AG04449 (cell line): ENCODE measurements at regions not wholly inside any gene's neighbourhood (a gene's known extent, or its start where the extent isn't known, plus 50 kb on each side); places are given as distances from the start of the nearest gene placed in this dataset.

Experiments used
- CTCF ChIA-PET: fragments of 350-600 bp; formaldehyde crosslinking; extraction: SDS; loops from one replicate; lab custom pipeline; 2021; ENCODE audit warnings: antibody characterized with exemption; lab: Yijun Ruan, JAX
- POLR2A ChIA-PET: fragments of 400-600, 350-600 bp; formaldehyde crosslinking; extraction: SDS; loops from one replicate; lab custom pipeline; 2020; ENCODE audit warnings: antibody characterized with exemption, inconsistent platforms; lab: Yijun Ruan, JAX
- DNase-seq: peaks from one replicate; pipeline ENCODE4 v3.0.0-alpha.2; 2010; ENCODE audit warnings: low read depth, low spot score
- H3K4me3 ChIP-seq: 2 replicates; pipeline ENCODE4 v1.5.1; 2011; ENCODE audit warnings: low read depth, mild to moderate bottlenecking, control low read depth, low read length
- TF ChIP-seq, protein P1 (sequence below): IDR thresholded peaks from one replicate; pipeline ENCODE4 v1.5.1; 2011; ENCODE audit warnings: mild to moderate bottlenecking, moderate library complexity, low read length, control low read depth, inconsistent platforms; ENCODE audit not compliant: insufficient read depth; ENCODE audit errors: missing control alignments

DNA sequence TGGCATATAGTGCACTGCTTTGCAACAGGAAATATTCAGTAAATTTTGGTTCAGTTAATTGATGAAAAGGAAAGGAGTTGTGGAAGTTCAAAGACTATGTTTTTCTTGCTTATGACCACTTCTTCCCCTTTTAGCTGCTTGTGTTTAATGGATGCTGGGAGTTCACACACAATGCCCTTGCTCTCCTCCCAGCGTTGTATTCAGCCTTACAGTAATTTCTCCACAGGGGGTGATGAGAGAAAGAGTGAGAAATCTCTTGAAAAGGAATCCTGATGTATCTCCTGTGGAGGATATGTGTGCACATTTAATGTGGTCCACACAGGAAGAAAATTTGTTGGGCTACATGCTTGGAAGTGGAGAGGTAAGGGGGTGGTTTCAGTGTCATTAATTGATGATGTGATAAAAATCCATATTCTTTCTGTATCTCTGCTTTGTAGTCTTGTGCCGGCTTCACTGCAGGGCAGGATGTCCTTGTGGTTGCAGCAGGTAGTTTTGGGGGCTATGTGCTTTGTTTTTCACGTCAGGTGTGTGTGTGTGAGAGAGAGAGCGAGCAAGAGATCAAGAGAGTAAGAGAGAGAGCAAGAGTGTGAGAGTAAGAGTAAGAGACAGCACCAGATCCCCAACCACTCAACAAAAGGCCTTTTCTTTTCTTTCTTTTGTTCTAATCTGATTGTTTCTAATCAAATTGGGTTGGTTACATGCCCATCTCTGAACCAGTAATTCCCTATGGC is 204.4 kb downstream of the RWDD3 start:
- CTCF ChIA-PET = no interaction called here
- H3K4me3 ChIP-seq = no peak overlapping the region

GRCh38 chr1:95440511-95440910 is 206.5 kb downstream of the RWDD3 start:
- no peak for DNase-seq
- ChIA-PET CTCF (no interaction called here), POLR2A (no interaction called here)
- H3K4me3 ChIP-seq = no peak overlapping the region
- TF ChIP-seq, protein P1, sequence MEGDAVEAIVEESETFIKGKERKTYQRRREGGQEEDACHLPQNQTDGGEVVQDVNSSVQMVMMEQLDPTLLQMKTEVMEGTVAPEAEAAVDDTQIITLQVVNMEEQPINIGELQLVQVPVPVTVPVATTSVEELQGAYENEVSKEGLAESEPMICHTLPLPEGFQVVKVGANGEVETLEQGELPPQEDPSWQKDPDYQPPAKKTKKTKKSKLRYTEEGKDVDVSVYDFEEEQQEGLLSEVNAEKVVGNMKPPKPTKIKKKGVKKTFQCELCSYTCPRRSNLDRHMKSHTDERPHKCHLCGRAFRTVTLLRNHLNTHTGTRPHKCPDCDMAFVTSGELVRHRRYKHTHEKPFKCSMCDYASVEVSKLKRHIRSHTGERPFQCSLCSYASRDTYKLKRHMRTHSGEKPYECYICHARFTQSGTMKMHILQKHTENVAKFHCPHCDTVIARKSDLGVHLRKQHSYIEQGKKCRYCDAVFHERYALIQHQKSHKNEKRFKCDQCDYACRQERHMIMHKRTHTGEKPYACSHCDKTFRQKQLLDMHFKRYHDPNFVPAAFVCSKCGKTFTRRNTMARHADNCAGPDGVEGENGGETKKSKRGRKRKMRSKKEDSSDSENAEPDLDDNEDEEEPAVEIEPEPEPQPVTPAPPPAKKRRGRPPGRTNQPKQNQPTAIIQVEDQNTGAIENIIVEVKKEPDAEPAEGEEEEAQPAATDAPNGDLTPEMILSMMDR = no peak

More for the DNA sequence above, 204.4 kb downstream of the RWDD3 start:
- TF ChIP-seq, protein P1 = no peak
- POLR2A ChIA-PET = no interaction called here
- no peak for DNase-seq

DNA sequence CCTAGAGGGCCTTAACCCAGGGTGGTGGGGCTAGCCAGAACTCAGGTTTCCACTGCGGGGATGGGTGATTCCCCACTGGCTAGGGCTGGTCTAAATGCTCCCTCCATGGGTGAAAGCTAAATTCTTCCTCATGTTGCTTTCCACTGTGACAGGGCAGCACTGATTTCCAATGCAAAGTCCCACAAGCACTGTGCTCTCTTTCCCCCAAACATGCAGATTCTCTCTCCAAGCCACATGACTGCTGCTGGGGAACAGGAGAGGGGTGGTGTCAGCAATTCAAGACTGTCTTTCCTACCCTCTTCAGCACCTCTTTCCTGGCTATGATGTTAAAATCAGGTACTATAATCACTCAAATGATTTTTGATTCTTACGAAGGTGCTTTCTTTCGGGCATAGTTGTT is 215.5 kb downstream of the RWDD3 start:
- no peak for DNase-seq
- POLR2A ChIA-PET = no interaction called here
- no peak overlapping the region for H3K4me3 ChIP-seq
- TF ChIP-seq, protein P1 = no peak
- CTCF ChIA-PET = no interaction called here

DNA sequence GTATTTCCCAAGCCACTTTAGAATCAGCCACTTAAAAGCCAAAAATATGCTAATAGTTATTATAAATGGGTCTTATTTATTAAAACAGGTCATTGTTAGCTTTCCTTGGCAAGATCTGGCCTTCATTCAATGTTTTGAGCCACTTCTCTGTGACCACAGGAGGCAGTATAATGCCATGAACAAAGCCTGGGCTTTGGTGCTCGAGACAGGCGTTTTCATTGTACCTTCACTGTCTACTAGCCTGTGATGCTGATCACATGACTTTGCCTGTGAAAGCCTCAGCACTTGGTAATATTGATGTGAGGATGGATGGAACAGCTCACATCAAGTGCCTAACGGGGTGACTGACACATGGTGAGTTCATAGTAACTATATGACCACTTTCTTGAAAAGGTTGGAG is 217.0 kb downstream of the RWDD3 start:
- ChIA-PET POLR2A (no interaction called here), CTCF (no interaction called here)
- DNase-seq = no peak
- no peak overlapping the region for H3K4me3 ChIP-seq
- TF ChIP-seq, protein P1 = no peak

- no peak overlapping the region for H3K4me3 ChIP-seq
- ChIA-PET POLR2A (no interaction called here), CTCF (no interaction called here)
- TF ChIP-seq, protein P1 = no peak
- DNase-seq = no peak
Observed at GRCh38 chr1:95451904-95452303, 217.9 kb downstream of the RWDD3 start.

DNA sequence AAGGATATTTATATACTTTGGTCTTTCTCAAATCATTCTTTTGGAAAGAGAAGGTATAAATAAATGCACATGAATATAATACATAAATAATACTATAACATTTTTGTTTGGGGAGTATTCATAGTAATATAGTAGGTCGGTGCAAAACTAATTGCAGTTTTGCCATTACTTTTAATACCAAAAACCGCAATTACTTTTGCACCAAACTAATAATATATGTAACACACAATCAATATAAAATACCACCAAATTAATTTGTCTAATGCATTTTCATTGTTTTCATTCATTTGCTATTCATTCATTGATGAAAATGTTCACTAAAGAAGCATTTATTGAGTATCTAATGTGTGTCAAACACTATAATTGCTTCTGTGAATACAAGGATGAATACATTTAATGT is 219.0 kb downstream of the RWDD3 start:
- ChIA-PET POLR2A (no interaction called here), CTCF (no interaction called here)
- DNase-seq = no peak
- no peak overlapping the region for H3K4me3 ChIP-seq
- TF ChIP-seq, protein P1 = no peak
